LNCaP clone FGC (cell line): ENCODE measurements at regions not wholly inside any gene's neighbourhood (a gene's known extent, or its start where the extent isn't known, plus 50 kb on each side); places are given as distances from the start of the nearest gene placed in this dataset.
A peak's percentile ranks its signal among the peaks of the same experiment; 100 is the strongest.

ENCODE experiments used
- DNase-seq: peaks from one replicate; pipeline ENCODE4 v3.0.0-alpha.2; 2011; ENCODE audit warnings: low read depth
- H3K4me3 ChIP-seq: 2 replicates; pipeline ENCODE4 v1.5.1; 2011; ENCODE audit warnings: mild to moderate bottlenecking, low read depth, low read length, control low read depth
- CTCF ChIP-seq: IDR thresholded peaks from 2 replicates; pipeline ENCODE4 v1.5.1; 2012; ENCODE audit warnings: mild to moderate bottlenecking; ENCODE audit not compliant: control insufficient read depth, insufficient read depth; ENCODE audit errors: extremely low read depth

GRCh38 chr19:31127134-31127967, 221.9 kb downstream of the TSHZ3 start:
- no peak overlapping the region for H3K4me3 ChIP-seq
- peak; percentile 49 for DNase-seq
- TF ChIP-seq CTCF: no peak

GRCh38 chr19:31126236-31126635, 223.0 kb downstream of the TSHZ3 start:
- H3K4me3 ChIP-seq: no peak overlapping the region

GRCh38 chr19:31125071-31125470, 224.2 kb downstream of the TSHZ3 start:
- H3K4me3 ChIP-seq: no peak overlapping the region
- DNase-seq: no peak
- no peak for TF ChIP-seq CTCF

More at GRCh38 chr19:31126236-31126635, 223.0 kb downstream of the TSHZ3 start:
- DNase-seq: no peak
- TF ChIP-seq CTCF: no peak

GRCh38 chr19:31121501-31121900, 227.7 kb downstream of the TSHZ3 start:
- no peak for TF ChIP-seq CTCF
- no peak overlapping the region for H3K4me3 ChIP-seq
- no peak for DNase-seq

- no peak for DNase-seq
- no peak overlapping the region for H3K4me3 ChIP-seq
- TF ChIP-seq CTCF: no peak
Observed at GRCh38 chr19:31120952-31121351, 228.3 kb downstream of the TSHZ3 start.

- TF ChIP-seq CTCF: no peak
- no peak overlapping the region for H3K4me3 ChIP-seq
- no peak for DNase-seq
Observed at GRCh38 chr19:31119951-31120690, 229.1 kb downstream of the TSHZ3 start.

GRCh38 chr19:31118986-31119385, 230.2 kb downstream of the TSHZ3 start:
- no peak for TF ChIP-seq CTCF
- no peak for DNase-seq
- H3K4me3 ChIP-seq: no peak overlapping the region
